ENCODE measurements at regions not wholly inside any gene's neighbourhood (a gene's known extent, or its start where the extent isn't known, plus 50 kb on each side); places are given as distances from the start of the nearest gene placed in this dataset.

DNA sequence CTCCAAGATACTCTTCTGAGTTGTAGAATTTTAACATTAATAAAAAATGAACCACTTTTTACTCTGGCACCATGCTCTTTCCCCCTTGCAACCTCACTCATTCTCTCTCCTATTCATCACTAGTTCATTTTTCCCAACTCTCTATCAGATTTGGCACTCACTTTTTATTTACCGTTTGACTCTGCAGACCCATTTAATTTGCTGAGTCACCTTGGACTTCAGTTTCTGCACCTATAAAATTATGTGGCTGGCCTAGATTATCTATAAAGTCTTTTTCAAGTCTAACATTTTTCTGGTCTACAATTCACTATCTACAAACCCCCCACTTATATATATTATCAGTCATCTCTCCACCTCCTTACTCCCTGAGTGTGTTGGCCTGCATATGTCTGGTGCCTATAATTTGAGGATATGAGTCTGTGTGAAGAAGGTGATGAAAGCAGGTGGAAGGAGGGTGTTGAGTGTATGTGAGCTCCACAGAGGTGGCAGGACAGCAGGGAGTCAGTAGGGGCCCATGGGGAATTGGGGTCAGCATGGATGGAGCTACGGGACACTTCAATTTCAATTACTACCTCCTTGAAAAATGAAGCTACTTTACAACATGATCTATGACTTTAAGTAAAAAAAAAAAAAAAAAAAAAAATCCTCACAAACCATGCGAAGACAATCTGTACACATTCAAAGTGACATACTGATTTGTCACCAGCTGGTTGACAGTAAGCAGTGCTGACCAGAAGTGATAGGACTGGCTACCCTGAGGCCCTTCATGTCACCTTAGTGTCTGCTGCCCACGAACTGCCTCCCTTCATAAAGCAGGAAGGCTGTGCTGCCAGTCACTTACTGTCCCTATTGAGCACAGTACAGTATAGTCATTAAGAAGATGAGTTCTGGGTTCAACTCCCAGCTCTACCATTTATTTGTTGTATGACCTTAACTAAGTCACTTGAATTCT is 334.2 kb upstream of the IL12A start:
- TF ChIP-seq, protein P1, sequence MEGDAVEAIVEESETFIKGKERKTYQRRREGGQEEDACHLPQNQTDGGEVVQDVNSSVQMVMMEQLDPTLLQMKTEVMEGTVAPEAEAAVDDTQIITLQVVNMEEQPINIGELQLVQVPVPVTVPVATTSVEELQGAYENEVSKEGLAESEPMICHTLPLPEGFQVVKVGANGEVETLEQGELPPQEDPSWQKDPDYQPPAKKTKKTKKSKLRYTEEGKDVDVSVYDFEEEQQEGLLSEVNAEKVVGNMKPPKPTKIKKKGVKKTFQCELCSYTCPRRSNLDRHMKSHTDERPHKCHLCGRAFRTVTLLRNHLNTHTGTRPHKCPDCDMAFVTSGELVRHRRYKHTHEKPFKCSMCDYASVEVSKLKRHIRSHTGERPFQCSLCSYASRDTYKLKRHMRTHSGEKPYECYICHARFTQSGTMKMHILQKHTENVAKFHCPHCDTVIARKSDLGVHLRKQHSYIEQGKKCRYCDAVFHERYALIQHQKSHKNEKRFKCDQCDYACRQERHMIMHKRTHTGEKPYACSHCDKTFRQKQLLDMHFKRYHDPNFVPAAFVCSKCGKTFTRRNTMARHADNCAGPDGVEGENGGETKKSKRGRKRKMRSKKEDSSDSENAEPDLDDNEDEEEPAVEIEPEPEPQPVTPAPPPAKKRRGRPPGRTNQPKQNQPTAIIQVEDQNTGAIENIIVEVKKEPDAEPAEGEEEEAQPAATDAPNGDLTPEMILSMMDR (tag by site-specific recombination; IDR thresholded peaks at IDR 0.05): no peak
- TF ChIP-seq, protein P2, sequence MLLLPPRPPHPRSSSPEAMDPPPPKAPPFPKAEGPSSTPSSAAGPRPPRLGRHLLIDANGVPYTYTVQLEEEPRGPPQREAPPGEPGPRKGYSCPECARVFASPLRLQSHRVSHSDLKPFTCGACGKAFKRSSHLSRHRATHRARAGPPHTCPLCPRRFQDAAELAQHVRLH (tag by site-specific recombination; IDR thresholded peaks at IDR 0.05): no peak
- no peak for TF ChIP-seq ZNF138 (tag by site-specific recombination; IDR thresholded peaks at IDR 0.05; ENCODE audit: borderline replicate concordance)
- TF ChIP-seq HOXA7 (CRISPR knock-in tag; IDR thresholded peaks at IDR 0.05; ENCODE audit: borderline replicate concordance): no peak
- TF ChIP-seq HOXD13 (CRISPR knock-in tag; IDR thresholded peaks at IDR 0.05; ENCODE audit: borderline replicate concordance): no peak
- TF ChIP-seq ZNF274 (IDR thresholded peaks at IDR 0.05; ENCODE audit: low read length): no peak
- TF ChIP-seq ZNF274 (tag by site-specific recombination; IDR thresholded peaks at IDR 0.05; ENCODE audit: borderline replicate concordance): no peak
- TF ChIP-seq, protein P3, sequence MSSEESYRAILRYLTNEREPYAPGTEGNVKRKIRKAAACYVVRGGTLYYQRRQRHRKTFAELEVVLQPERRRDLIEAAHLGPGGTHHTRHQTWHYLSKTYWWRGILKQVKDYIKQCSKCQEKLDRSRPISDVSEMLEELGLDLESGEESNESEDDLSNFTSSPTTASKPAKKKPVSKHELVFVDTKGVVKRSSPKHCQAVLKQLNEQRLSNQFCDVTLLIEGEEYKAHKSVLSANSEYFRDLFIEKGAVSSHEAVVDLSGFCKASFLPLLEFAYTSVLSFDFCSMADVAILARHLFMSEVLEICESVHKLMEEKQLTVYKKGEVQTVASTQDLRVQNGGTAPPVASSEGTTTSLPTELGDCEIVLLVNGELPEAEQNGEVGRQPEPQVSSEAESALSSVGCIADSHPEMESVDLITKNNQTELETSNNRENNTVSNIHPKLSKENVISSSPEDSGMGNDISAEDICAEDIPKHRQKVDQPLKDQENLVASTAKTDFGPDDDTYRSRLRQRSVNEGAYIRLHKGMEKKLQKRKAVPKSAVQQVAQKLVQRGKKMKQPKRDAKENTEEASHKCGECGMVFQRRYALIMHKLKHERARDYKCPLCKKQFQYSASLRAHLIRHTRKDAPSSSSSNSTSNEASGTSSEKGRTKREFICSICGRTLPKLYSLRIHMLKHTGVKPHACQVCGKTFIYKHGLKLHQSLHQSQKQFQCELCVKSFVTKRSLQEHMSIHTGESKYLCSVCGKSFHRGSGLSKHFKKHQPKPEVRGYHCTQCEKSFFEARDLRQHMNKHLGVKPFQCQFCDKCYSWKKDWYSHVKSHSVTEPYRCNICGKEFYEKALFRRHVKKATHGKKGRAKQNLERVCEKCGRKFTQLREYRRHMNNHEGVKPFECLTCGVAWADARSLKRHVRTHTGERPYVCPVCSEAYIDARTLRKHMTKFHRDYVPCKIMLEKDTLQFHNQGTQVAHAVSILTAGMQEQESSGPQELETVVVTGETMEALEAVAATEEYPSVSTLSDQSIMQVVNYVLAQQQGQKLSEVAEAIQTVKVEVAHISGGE (tag by site-specific recombination; conservative IDR thresholded peaks at IDR 0.05; ENCODE audit: low read depth): no peak
- TF ChIP-seq, protein P4, sequence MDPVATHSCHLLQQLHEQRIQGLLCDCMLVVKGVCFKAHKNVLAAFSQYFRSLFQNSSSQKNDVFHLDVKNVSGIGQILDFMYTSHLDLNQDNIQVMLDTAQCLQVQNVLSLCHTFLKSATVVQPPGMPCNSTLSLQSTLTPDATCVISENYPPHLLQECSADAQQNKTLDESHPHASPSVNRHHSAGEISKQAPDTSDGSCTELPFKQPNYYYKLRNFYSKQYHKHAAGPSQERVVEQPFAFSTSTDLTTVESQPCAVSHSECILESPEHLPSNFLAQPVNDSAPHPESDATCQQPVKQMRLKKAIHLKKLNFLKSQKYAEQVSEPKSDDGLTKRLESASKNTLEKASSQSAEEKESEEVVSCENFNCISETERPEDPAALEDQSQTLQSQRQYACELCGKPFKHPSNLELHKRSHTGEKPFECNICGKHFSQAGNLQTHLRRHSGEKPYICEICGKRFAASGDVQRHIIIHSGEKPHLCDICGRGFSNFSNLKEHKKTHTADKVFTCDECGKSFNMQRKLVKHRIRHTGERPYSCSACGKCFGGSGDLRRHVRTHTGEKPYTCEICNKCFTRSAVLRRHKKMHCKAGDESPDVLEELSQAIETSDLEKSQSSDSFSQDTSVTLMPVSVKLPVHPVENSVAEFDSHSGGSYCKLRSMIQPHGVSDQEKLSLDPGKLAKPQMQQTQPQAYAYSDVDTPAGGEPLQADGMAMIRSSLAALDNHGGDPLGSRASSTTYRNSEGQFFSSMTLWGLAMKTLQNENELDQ (tag by site-specific recombination; IDR thresholded peaks at IDR 0.05; ENCODE audit: low read depth): no peak
- TF ChIP-seq ZSCAN30 (tag by site-specific recombination; IDR thresholded peaks at IDR 0.05): no peak
- TF ChIP-seq, protein P5, sequence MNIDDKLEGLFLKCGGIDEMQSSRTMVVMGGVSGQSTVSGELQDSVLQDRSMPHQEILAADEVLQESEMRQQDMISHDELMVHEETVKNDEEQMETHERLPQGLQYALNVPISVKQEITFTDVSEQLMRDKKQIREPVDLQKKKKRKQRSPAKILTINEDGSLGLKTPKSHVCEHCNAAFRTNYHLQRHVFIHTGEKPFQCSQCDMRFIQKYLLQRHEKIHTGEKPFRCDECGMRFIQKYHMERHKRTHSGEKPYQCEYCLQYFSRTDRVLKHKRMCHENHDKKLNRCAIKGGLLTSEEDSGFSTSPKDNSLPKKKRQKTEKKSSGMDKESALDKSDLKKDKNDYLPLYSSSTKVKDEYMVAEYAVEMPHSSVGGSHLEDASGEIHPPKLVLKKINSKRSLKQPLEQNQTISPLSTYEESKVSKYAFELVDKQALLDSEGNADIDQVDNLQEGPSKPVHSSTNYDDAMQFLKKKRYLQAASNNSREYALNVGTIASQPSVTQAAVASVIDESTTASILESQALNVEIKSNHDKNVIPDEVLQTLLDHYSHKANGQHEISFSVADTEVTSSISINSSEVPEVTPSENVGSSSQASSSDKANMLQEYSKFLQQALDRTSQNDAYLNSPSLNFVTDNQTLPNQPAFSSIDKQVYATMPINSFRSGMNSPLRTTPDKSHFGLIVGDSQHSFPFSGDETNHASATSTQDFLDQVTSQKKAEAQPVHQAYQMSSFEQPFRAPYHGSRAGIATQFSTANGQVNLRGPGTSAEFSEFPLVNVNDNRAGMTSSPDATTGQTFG (tag by site-specific recombination; IDR thresholded peaks at IDR 0.05; ENCODE audit: borderline replicate concordance): no peak
- TF ChIP-seq GLI4 (tag by site-specific recombination; IDR thresholded peaks at IDR 0.05): no peak
- TF ChIP-seq, protein P6, sequence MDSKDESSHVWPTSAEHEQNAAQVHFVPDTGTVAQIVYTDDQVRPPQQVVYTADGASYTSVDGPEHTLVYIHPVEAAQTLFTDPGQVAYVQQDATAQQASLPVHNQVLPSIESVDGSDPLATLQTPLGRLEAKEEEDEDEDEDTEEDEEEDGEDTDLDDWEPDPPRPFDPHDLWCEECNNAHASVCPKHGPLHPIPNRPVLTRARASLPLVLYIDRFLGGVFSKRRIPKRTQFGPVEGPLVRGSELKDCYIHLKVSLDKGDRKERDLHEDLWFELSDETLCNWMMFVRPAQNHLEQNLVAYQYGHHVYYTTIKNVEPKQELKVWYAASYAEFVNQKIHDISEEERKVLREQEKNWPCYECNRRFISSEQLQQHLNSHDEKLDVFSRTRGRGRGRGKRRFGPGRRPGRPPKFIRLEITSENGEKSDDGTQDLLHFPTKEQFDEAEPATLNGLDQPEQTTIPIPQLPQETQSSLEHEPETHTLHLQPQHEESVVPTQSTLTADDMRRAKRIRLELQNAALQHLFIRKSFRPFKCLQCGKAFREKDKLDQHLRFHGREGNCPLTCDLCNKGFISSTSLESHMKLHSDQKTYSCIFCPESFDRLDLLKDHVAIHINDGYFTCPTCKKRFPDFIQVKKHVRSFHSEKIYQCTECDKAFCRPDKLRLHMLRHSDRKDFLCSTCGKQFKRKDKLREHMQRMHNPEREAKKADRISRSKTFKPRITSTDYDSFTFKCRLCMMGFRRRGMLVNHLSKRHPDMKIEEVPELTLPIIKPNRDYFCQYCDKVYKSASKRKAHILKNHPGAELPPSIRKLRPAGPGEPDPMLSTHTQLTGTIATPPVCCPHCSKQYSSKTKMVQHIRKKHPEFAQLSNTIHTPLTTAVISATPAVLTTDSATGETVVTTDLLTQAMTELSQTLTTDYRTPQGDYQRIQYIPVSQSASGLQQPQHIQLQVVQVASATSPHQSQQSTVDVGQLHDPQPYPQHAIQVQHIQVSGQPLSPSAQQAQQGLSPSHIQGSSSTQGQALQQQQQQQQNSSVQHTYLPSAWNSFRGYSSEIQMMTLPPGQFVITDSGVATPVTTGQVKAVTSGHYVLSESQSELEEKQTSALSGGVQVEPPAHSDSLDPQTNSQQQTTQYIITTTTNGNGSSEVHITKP (tag by site-specific recombination; IDR thresholded peaks at IDR 0.05): no peak
- TF ChIP-seq, protein P7, sequence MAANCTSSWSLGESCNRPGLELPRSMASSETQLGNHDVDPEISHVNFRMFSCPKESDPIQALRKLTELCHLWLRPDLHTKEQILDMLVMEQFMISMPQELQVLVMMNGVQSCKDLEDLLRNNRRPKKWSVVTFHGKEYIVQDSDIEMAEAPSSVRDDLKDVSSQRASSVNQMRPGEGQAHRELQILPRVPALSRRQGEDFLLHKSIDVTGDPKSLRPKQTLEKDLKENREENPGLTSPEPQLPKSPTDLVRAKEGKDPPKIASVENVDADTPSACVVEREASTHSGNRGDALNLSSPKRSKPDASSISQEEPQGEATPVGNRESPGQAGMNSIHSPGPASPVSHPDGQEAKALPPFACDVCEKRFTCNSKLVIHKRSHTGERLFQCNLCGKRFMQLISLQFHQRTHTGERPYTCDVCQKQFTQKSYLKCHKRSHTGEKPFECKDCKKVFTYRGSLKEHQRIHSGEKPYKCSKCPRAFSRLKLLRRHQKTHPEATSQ (tag by site-specific recombination; IDR thresholded peaks at IDR 0.05): no peak
- no peak for TF ChIP-seq ZNF426 (tag by site-specific recombination; IDR thresholded peaks at IDR 0.05)

Measured in HEK293 (cell line).